ENCODE measurements at regions not wholly inside any gene's neighbourhood (a gene's known extent, or its start where the extent isn't known, plus 50 kb on each side); places are given as distances from the start of the nearest gene placed in this dataset.

- no peak overlapping the region for H3K27ac ChIP-seq
- TF ChIP-seq, protein P1, sequence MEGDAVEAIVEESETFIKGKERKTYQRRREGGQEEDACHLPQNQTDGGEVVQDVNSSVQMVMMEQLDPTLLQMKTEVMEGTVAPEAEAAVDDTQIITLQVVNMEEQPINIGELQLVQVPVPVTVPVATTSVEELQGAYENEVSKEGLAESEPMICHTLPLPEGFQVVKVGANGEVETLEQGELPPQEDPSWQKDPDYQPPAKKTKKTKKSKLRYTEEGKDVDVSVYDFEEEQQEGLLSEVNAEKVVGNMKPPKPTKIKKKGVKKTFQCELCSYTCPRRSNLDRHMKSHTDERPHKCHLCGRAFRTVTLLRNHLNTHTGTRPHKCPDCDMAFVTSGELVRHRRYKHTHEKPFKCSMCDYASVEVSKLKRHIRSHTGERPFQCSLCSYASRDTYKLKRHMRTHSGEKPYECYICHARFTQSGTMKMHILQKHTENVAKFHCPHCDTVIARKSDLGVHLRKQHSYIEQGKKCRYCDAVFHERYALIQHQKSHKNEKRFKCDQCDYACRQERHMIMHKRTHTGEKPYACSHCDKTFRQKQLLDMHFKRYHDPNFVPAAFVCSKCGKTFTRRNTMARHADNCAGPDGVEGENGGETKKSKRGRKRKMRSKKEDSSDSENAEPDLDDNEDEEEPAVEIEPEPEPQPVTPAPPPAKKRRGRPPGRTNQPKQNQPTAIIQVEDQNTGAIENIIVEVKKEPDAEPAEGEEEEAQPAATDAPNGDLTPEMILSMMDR (conservative IDR thresholded peaks at IDR 0.05), result no peak
Measured at GRCh38 chr2:234579231-234579962, 82.5 kb upstream of the ARL4C start.

- no peak overlapping the region for H3K27ac ChIP-seq
- TF ChIP-seq, protein P1 (conservative IDR thresholded peaks at IDR 0.05), result no peak
Measured at GRCh38 chr2:234578389-234578788, 81.5 kb upstream of the ARL4C start.

GRCh38 chr2:234577191-234577590 lies 80.3 kb upstream of the ARL4C start:
- H3K27ac ChIP-seq, result no peak overlapping the region
- TF ChIP-seq, protein P1 (conservative IDR thresholded peaks at IDR 0.05), result no peak

DNA sequence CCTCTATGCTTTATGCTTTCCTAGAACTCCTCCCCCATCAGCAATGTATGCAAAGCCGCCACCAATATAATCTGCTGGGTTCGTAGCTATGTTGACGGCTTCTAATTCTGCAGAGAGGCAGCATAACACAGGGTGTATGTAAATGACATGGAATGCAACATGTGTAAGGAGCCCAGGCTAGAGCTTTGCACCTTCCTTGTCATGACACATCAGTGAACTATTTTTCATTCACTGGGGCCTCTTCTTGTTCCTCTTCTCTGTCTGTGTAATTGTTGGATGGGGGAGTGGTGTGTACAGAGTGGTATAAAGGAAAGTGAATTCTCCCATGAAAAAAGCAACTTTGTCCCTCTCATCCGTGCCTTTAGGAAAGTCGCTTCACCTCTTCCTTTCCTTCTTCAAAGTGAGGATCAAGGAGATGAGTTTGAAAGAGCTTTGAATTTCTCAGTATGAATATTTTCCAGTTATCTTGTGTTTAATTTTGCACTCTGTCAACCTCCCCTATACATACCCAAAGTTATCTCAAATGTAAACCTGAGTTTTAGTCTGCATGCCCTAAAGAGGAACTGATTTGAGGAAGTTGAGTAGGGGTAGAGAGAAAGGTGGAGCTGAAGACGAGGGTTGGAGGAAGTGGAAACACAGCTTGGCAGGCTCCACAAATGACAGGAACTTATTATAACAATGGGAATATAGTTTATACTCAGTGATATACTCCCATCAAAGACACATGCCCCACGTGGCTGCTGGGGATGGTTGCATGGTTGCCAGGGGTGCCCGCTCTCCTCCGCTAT lies 74.9 kb upstream of the ARL4C start:
- TF ChIP-seq, protein P1 (conservative IDR thresholded peaks at IDR 0.05), result no peak
- H3K27ac ChIP-seq, result no peak overlapping the region

GRCh38 chr2:234570476-234570875 lies 73.6 kb upstream of the ARL4C start:
- H3K27ac ChIP-seq, result no peak overlapping the region
- TF ChIP-seq, protein P1 (conservative IDR thresholded peaks at IDR 0.05), result no peak

DNA sequence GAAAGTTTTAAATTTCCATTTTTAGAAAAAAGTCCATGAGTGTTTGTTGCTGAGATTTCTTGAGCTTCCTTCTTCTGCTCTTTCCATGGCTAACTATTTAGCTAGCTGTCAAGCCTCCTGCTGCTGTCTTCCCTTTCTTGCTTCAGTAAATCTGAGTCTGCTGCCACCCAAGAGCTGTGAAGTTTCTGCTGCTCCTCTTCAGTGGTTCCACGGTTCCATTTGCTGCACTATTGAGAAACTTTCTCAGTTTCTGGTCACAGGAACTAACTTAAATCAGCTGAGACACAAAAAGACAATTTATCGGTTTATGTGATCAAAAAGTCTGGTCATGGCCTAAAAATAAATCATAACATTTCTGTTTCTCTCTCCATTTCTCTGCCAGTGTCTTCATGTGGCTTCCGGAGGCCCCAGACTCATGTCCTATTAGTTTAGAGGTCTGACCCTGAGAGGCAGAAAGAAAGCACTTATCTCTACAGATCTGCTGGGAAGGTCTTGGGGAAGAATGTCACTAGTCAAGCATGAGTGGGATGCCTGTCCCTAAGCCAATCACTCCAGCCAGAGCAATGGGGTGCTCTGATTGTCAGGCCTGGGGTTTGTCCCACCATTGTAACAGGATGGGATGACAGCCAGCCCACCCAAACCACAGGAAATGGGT lies 73.0 kb upstream of the ARL4C start:
- TF ChIP-seq, protein P1 (conservative IDR thresholded peaks at IDR 0.05), result no peak
- H3K27ac ChIP-seq, result no peak overlapping the region

- H3K27ac ChIP-seq, result no peak overlapping the region
- TF ChIP-seq, protein P1 (conservative IDR thresholded peaks at IDR 0.05), result no peak
Measured at GRCh38 chr2:234566622-234567021, 69.7 kb upstream of the ARL4C start.

Measured in VCaP (cell line).